ENCODE measurements at regions not wholly inside any gene's neighbourhood (a gene's known extent, or its start where the extent isn't known, plus 50 kb on each side); places are given as distances from the start of the nearest gene placed in this dataset.
"Not testable (repeated sequence)": the region's sequence is repeated elsewhere in the genome, so short reads cannot be mapped to it uniquely, and the experiment has no call there.

- not testable (repeated sequence) for DNase-seq (ENCODE audit: low spot score)
Observed at GRCh38 chr15:20267051-20267730, 274.4 kb downstream of the GOLGA6L6 start.

DNA sequence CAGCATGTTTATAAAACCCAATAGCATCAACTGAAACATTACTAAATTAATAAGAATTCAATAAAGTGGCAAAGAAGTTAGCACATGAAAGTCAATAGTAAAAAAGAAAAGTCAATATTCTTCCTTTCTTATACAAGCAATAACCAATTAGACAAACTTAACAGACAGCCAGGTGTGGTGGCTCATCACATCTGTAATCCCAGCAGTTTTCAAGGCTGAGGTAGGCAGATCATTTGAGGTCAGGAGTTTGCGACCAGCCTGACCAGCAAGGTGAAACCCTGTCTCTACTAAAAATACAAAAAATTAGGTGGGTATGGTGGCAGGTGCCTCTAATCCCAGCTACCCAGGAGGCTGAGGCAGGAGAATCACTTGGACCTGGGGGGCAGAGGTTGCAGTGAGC is 275.9 kb downstream of the GOLGA6L6 start:
- not testable (repeated sequence) for DNase-seq (ENCODE audit: low spot score)

GRCh38 chr15:20261321-20262280 is 280.0 kb downstream of the GOLGA6L6 start:
- DNase-seq (ENCODE audit: low spot score): not testable (repeated sequence)

- not testable (repeated sequence) for DNase-seq (ENCODE audit: low spot score)
Observed at GRCh38 chr15:20260650-20261049, 280.9 kb downstream of the GOLGA6L6 start.

DNA sequence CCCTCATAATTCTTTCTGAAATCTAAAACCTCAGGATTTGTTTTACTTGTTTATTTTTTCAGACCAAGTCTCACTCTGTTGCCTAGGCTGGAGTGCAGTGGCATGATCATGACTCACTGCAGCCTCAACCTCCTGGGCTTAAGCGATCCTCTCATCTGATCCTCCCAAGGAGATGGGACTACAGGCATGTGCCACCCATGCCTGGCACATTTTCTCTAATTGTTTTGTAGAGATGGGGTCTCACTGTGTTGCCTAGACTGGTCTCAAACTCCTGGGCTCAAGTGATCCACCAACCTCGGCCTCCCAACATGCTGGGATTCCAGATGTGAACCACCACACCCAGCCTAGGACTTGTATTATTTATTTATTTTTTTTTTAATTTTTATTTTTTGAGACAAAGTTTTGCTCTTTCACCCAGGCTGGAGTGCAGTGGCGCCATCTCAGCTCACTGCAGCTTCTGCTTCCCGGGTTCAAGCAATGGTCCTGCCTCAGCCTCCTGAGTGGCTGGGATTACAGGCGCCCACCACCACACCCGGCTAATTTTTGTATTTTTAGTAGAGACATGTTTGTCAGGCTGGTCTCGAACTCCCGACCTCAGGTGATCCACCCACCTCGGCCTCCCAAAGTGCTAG is 281.9 kb downstream of the GOLGA6L6 start:
- DNase-seq (ENCODE audit: low spot score): not testable (repeated sequence)

GRCh38 chr15:20256394-20256793 is 285.2 kb downstream of the GOLGA6L6 start:
- DNase-seq (ENCODE audit: low spot score): not testable (repeated sequence)

GRCh38 chr15:20255641-20256040 is 286.0 kb downstream of the GOLGA6L6 start:
- DNase-seq (ENCODE audit: low spot score): not testable (repeated sequence)

- DNase-seq (ENCODE audit: low spot score): not testable (repeated sequence)
Observed at GRCh38 chr15:20253047-20253615, 288.5 kb downstream of the GOLGA6L6 start.

GRCh38 chr15:20252040-20252439 is 289.6 kb downstream of the GOLGA6L6 start:
- not testable (repeated sequence) for DNase-seq (ENCODE audit: low spot score)

DNA sequence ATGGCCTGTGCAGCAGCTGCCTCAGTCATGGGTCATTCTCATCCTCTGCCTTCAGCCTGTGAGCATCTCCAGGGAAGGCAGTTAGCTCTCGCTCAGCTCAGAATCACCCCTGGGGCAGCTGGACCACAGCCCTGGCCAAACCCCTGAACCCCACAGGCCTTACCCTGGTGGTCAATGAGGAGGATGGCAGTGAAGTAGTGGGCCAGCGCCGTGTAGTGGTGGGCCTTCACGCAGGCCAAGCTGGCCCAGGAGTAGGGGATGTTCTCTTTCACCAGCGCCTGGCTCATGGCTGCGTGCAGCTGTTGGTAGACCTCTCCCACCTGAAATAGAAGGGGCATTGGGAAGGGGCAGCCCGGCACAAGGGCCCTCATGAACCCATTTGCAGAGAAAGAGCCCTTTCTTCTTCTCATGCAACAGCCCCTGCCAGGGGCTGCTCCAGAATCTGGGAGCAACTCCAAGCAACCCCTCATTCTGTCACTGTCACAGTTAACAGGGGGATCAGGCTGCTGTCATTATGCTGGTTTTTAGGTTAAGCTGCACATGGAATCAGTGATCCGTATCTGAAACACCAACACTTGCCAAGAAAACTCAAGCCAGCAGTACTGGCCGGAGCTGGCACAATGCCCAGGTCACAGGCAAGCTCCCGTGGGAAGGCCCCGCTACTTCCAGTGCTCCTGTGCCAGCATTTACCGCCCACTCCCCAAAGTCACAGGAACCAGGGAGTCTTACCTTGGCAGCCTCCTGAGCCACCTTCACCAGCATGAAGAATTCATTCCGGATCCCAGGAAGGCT is 290.2 kb downstream of the GOLGA6L6 start:
- DNase-seq (ENCODE audit: low spot score): not testable (repeated sequence)

- DNase-seq (ENCODE audit: low spot score): not testable (repeated sequence)
Observed at GRCh38 chr15:20250206-20250605, 291.4 kb downstream of the GOLGA6L6 start.

GRCh38 chr15:20249677-20249970 is 292.0 kb downstream of the GOLGA6L6 start:
- not testable (repeated sequence) for DNase-seq (ENCODE audit: low spot score)

DNA sequence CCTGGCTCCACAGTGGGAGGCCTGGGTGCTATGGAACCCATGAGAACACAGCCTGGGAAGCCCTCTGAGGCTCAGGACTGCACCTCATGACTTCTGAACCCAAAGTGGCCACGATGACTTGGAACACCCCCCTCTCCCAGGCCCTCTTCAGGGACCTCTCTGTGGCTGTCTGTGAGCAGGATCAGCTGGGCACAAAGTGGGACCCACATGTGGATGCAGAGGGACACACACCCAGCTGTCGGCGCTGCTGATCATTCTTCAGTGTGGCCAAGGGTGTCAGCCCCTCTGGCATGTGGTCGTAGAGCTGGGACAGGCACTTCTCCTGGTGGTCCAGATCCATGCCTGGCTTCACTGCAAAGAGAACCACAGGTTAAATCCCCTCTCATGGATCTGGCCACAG is 293.2 kb downstream of the GOLGA6L6 start:
- not testable (repeated sequence) for DNase-seq (ENCODE audit: low spot score)

DNA sequence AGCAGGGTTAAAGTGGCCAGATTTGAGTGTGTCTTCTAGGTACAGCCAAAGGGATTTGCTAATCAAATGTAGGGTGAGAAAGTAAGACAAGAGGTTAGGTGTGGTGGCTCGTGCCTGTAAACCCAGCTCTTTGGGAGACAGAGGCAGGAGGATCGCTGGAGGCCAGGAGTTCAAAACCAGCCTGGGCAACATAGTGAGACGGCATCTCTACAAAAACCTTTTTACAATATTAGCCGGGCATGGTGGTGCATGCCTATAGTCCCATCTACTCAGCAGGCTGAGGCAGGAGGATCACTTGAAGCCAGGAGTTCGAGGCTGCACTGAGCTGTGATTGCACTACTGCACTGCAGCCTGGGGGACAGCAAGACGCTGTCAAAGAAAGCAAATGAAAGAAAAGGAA is 294.5 kb downstream of the GOLGA6L6 start:
- DNase-seq (ENCODE audit: low spot score): not testable (repeated sequence)

GRCh38 chr15:20246624-20247023 is 295.0 kb downstream of the GOLGA6L6 start:
- DNase-seq (ENCODE audit: low spot score): not testable (repeated sequence)

DNA sequence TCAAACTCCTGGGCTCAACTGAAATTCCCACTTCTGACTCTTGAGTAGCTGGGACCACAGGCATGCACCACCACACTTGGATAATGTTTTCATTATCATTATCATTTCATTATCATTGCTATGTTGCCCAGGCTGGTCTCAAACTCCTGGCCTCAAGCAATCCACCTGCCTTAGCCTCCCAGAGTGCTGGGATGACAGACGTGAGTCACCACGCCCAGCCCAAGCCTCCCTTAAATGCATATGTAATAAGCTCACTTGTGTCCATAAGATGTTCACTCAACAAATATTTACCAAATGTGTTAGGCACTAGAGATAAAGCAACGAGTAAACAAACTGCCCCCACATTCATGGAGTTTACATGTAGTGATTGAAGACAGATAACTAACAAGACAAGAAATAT is 295.7 kb downstream of the GOLGA6L6 start:
- not testable (repeated sequence) for DNase-seq (ENCODE audit: low spot score)

- DNase-seq (ENCODE audit: low spot score): not testable (repeated sequence)
Observed at GRCh38 chr15:20244792-20245191, 296.8 kb downstream of the GOLGA6L6 start.

DNA sequence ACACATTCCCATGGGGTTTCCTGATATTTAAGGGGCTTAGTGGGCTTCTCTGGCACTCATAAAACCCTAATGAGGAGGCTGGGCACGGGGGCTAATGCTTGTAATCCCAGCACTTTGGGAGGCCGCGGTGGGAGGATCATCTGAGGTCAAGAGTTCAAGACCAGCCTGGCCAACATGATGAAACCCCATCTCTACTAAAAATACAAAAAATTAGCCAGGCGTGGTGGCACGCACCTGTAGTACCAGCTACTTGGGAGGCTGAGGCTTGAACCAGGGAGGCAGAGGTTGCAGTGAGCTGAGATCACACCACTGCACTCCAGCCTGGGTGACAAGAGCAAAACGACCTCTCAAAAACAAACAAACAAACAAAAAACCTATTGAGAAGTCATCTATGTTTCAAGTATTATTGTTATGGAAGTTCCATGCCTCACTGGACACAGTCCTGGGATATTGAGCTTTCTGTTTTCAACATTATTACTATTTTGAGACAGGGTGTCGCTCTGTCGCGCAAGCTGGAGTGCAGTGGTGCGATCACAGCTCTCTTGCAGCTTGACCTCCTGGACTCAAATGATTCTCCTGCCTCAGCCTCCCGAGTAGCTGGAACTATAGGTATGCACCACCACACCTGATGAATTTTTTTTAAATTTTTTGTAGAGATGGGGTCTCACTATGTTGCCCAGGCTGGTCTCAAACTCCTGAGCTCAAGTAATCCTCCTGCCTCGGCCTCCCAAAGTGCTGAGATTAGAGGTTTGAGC is 297.9 kb downstream of the GOLGA6L6 start:
- DNase-seq (ENCODE audit: low spot score): not testable (repeated sequence)

DNA sequence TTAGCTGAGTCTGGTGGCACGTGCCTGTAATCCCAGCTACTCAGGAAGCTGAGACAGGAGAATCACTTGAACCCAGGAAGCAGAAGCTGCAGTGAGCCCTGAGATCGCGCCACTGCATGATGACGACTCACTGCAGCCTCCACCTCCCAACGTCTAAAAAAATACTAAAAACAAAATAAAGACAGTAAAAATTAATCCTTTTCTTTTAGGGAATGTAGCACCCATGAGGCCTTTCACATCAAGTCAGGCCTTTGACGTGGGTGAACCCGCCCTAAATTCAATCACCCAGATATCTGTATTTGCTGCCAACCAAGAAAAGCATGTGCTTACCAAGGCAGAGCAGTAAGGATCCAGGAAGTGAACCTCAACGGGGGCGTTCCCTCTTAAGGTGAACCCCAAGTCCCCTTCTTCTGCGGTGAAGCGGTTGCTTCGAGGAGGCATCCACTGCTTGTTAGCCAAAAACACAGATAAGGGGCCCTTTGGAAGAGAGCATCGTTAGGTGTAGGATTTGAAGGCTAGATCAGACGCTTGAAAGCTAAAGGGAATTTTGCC is 301.2 kb downstream of the GOLGA6L6 start:
- not testable (repeated sequence) for DNase-seq (ENCODE audit: low spot score)

GRCh38 chr15:20239186-20239585 is 302.4 kb downstream of the GOLGA6L6 start:
- not testable (repeated sequence) for DNase-seq (ENCODE audit: low spot score)

Measured in HuH-7 (cell line).